GM12878 (cell line): ENCODE measurements at regions not wholly inside any gene's neighbourhood (a gene's known extent, or its start where the extent isn't known, plus 50 kb on each side); places are given as distances from the start of the nearest gene placed in this dataset.

Experiments
- ATAC-seq: fragments of 200-7000 bp; cut with Tn5 transposase; 3 replicates; pipeline ENCODE4 v1.9.1; 2020; ENCODE audit warnings: mild to moderate bottlenecking, moderate library complexity
- BruUV-seq: library from RNA; stranded (reverse); fragments of 400-500 nt; replicated peaks from 2 replicates; lab custom pipeline; 2021; lab: Mats Ljungman, UMichigan
- CTCF ChIA-PET: fragments of 300-600 bp; sonication (Branson Sonifier 250); formaldehyde crosslinking; extraction: SDS; loops from one replicate; lab custom pipeline; 2021; ENCODE audit warnings: inconsistent platforms; lab: Yijun Ruan, JAX
- POLR2A ChIA-PET: fragments of 350-600 bp; formaldehyde crosslinking; extraction: SDS; loops from one replicate; lab custom pipeline; 2021; ENCODE audit warnings: inconsistent platforms; lab: Charles Lee
- RAD21 ChIA-PET: fragments of 300-600 bp; sonication (Branson Sonifier 250); formaldehyde crosslinking; loops from one replicate; lab custom pipeline; 2023; ENCODE audit warnings: antibody characterized with exemption; ENCODE audit not compliant: unreplicated experiment; lab: Charles Lee
- SMC1A ChIA-PET: fragments of 300-600 bp; sonication (Branson Sonifier 250); formaldehyde crosslinking; loops from one replicate; lab custom pipeline; 2023; ENCODE audit not compliant: unreplicated experiment, uncharacterized antibody; lab: Charles Lee
- DNase-seq: peaks from one replicate; pipeline ENCODE4 v3.0.0-alpha.2; 2011; ENCODE audit warnings: low read depth, low spot score
- FAIRE-seq: peaks from 3 replicates; lab custom pipeline; 2011; peaks lifted over from hg19 to GRCh38; lab: Jason Lieb, UNC
- H2AFZ ChIP-seq: 2 replicates; pipeline ENCODE4 v1.6.0; 2011; ENCODE audit warnings: low read depth, low read length, control low read depth; ENCODE audit not compliant: control insufficient read depth
- H3K27ac ChIP-seq: 2 replicates; pipeline ENCODE4 v1.5.1; 2011; ENCODE audit warnings: control low read depth; ENCODE audit not compliant: control insufficient read depth, insufficient read depth
- H3K27me3 ChIP-seq, 2 experiments: replicated peaks in 1 of 2; 2 replicates each; pipeline versions ENCODE4 v1.6.0 to v1.6.1; 2011; ENCODE audit warnings: low read length in 1 of 2; ENCODE audit not compliant: control insufficient read depth in 2 of 2, insufficient read depth in 2 of 2
- H3K36me3 ChIP-seq, 2 experiments: 2 replicates each; pipeline ENCODE4 v1.5.1; 2011; ENCODE audit warnings: low read length in 1 of 2; ENCODE audit not compliant: control insufficient read depth in 2 of 2, insufficient read depth in 2 of 2
- H3K4me1 ChIP-seq: 2 replicates; pipeline ENCODE4 v1.6.1; 2011; ENCODE audit warnings: mild to moderate bottlenecking, low read length, moderate library complexity, mixed read lengths; ENCODE audit not compliant: control insufficient read depth, insufficient read depth
- H3K4me2 ChIP-seq: 2 replicates; pipeline ENCODE4 v1.6.0; 2011; ENCODE audit warnings: control low read depth; ENCODE audit not compliant: control insufficient read depth, insufficient read depth
- H3K4me3 ChIP-seq: fragments of 200-600 bp; sonication (generic); 2 replicates; pipeline ENCODE4 v1.5.1; 2016
- H3K79me2 ChIP-seq: 2 replicates; pipeline ENCODE4 v1.6.0; 2011; ENCODE audit warnings: low read length; ENCODE audit not compliant: control insufficient read depth, insufficient read depth
- H3K9ac ChIP-seq: 2 replicates; pipeline ENCODE4 v1.8.0; 2011; ENCODE audit warnings: low read length, control low read depth, mixed read lengths; ENCODE audit not compliant: control insufficient read depth, insufficient read depth
- H3K9me3 ChIP-seq: replicated peaks from 3 replicates; pipeline ENCODE4 v1.5.1; 2011; ENCODE audit warnings: mild to moderate bottlenecking, low read length; ENCODE audit not compliant: control insufficient read depth, insufficient read depth
- H4K20me1 ChIP-seq: 2 replicates; pipeline ENCODE4 v1.6.0; 2011; ENCODE audit not compliant: control insufficient read depth, insufficient read depth
- BCL3 ChIP-seq: IDR thresholded peaks from 2 replicates; pipeline ENCODE4 v1.6.1; 2011; ENCODE audit warnings: borderline replicate concordance, low read depth, mild to moderate bottlenecking, moderate library complexity, low read length; ENCODE audit not compliant: insufficient read depth, poor library complexity, severe bottlenecking
- CHD1 ChIP-seq: IDR thresholded peaks from 2 replicates; pipeline ENCODE4 v1.6.1; 2012; ENCODE audit warnings: low read depth, low read length, improper control_type of control experiment
- KAT2A ChIP-seq: conservative IDR thresholded peaks from 2 replicates; pipeline ENCODE4 v1.6.1; 2011; ENCODE audit warnings: low read depth, low read length; ENCODE audit not compliant: control insufficient read depth
- MEF2A ChIP-seq: IDR thresholded peaks from 2 replicates; pipeline ENCODE4 v1.6.1; 2011; ENCODE audit warnings: low read depth, mild to moderate bottlenecking, low read length, moderate library complexity; ENCODE audit not compliant: insufficient read depth
- MXI1 ChIP-seq: fragments of 150-350 bp; IDR thresholded peaks from 2 replicates; pipeline ENCODE4 v1.6.1; 2011; ENCODE audit warnings: low read depth, mild to moderate bottlenecking, inconsistent platforms, low read length, improper control_type of control experiment
- MYC ChIP-seq: IDR thresholded peaks from 2 replicates; pipeline ENCODE4 v1.6.1; 2011; ENCODE audit warnings: mild to moderate bottlenecking, low read length, moderate library complexity, inconsistent platforms; ENCODE audit not compliant: insufficient read depth, insufficient replicate concordance, insufficient read length, severe bottlenecking
- POLR2AphosphoS2 ChIP-seq: IDR thresholded peaks from 2 replicates; pipeline ENCODE4 v1.6.1; 2011; ENCODE audit warnings: low read depth, mild to moderate bottlenecking, low read length, improper control_type of control experiment, moderate library complexity
- SREBF2 ChIP-seq: IDR thresholded peaks from 2 replicates; pipeline ENCODE4 v1.6.1; 2012; ENCODE audit warnings: mild to moderate bottlenecking, low read length
- ZNF207 ChIP-seq: fragments of 450-650 bp; IDR thresholded peaks from 2 replicates; pipeline ENCODE4 v1.6.1; 2014; ENCODE audit warnings: antibody characterized with exemption, mild to moderate bottlenecking, borderline replicate concordance
- ZNF687 ChIP-seq: fragments of 450-650 bp; IDR thresholded peaks from 2 replicates; pipeline ENCODE4 v1.6.1; 2017; ENCODE audit warnings: mild to moderate bottlenecking, moderate library complexity
- WGBS: methylation state at CpG from one replicate; pipeline ENCODE4 v1.1.6; 2016; ENCODE audit warnings: low lambda C conversion rate; ENCODE audit not compliant: insufficient replicate concordance, insufficient coverage; ENCODE audit errors: missing lambda C conversion rate; 5-methylcytosine and 5-hydroxymethylcytosine counted together
- in situ Hi-C: fragments of 300-500 bp; cut with MboI; formaldehyde crosslinking; loops from 9 replicates; pipeline ENCODE4 v1.14.3; 2018; ENCODE audit warnings: mixed read lengths
- intact Hi-C: fragments of 100-400 bp; cut with micrococcal nuclease; formaldehyde crosslinking; loops from one replicate; pipeline ENCODE4 v1.14.2; 2022; ENCODE audit not compliant: unreplicated experiment

GRCh38 chr11:122509899-122510298 lies 145.6 kb upstream of the UBASH3B start:
- no peak for ATAC-seq
- no peak overlapping the region for H3K4me3 ChIP-seq
- no peaks in the 10 kb centered on the region for H3K27me3 ChIP-seq
- no peak overlapping the region for H3K27ac ChIP-seq
- no peak overlapping the region for H3K9ac ChIP-seq
- no peak for DNase-seq
- no peaks in the 10 kb centered on the region for H4K20me1 ChIP-seq
- ChIA-PET POLR2A (no interaction called here), RAD21 (no interaction called here), SMC1A (no interaction called here), CTCF (no interaction called here)
- WGBS: 63% methylated on average over 15 of the region's 15 CpGs
- no peak overlapping the region for H2AFZ ChIP-seq
- no peak for FAIRE-seq
- no peak for TF ChIP-seq MYC
- TF ChIP-seq BCL3: no peak
- no peaks in the 10 kb centered on the region for H3K4me1 ChIP-seq
- no peaks in the 10 kb centered on the region for H3K9me3 ChIP-seq
- no peaks in the 10 kb centered on the region for H3K79me2 ChIP-seq
- H3K4me2 ChIP-seq: no peak overlapping the region
- in situ Hi-C loops (loop anchor here (5.0 kb wide), 2 partner anchors 293 to 853 kb away; no protein-coding TSS in a partner anchor), intact Hi-C loops (loop anchor here (5.0 kb wide), 2 partner anchors 218 to 403 kb away; no protein-coding TSS in a partner anchor)
- no peaks in the 10 kb centered on the region for H3K36me3 ChIP-seq
- no TSS peak for BruUV-seq

- in situ Hi-C loops (loop anchor here (5.0 kb wide), 2 partner anchors 292 to 852 kb away; no protein-coding TSS in a partner anchor), intact Hi-C loops (loop anchor here (5.0 kb wide), 2 partner anchors 217 to 402 kb away; no protein-coding TSS in a partner anchor)
- no peak for ATAC-seq
- Histone ChIP-seq H3K27me3 (no peaks in the 10 kb centered on the region), H3K9me3 (no peaks in the 10 kb centered on the region), H3K4me3 (no peak overlapping the region), H3K36me3 (no peaks in the 10 kb centered on the region), H2AFZ (no peak overlapping the region), H3K27ac (no peak overlapping the region), H3K9ac (no peak overlapping the region), H3K79me2 (no peaks in the 10 kb centered on the region), H4K20me1 (no peaks in the 10 kb centered on the region), H3K4me1 (no peaks in the 10 kb centered on the region), H3K4me2 (no peak overlapping the region)
- RAD21 ChIA-PET: no interaction called here
- no peak for DNase-seq
- no TSS peak for BruUV-seq
- 49% methylated on average over 4 of the region's 4 CpGs for WGBS
- SMC1A ChIA-PET: no interaction called here
- POLR2A ChIA-PET: no interaction called here
- CTCF ChIA-PET: interaction anchor here (1.5 kb wide), 1 partner anchor 294 kb away, joined by 4 read pairs; no protein-coding TSS in a partner anchor
- FAIRE-seq: no peak
- TF ChIP-seq SREBF2: no peak
- no peak for TF ChIP-seq POLR2AphosphoS2
- TF ChIP-seq MXI1: no peak
- no peak for TF ChIP-seq ZNF687
- no peak for TF ChIP-seq CHD1
- TF ChIP-seq KAT2A: no peak
- no peak for TF ChIP-seq MEF2A
- TF ChIP-seq ZNF207: no peak
Observed at GRCh38 chr11:122509091-122509490, 146.4 kb upstream of the UBASH3B start.
